ENCODE measurements at regions not wholly inside any gene's neighbourhood (a gene's known extent, or its start where the extent isn't known, plus 50 kb on each side); places are given as distances from the start of the nearest gene placed in this dataset.

GRCh38 chr10:118955531-118955930 is 74.0 kb upstream of the NANOS1 start:
- Mint-ChIP-seq H3K4me1 (peaks cover 0 to 4% (median 0%) of the 10 kb centered on the region in 7 donors), H3K4me3 (no peak overlapping the region), H3K9me3 (peaks cover 0 to 3% (median 0%) of the 10 kb centered on the region in 11 donors), H3K27me3 (peaks cover 0 to 22% (median 13%) of the 10 kb centered on the region in 5 donors), H3K36me3 (no peaks in the 10 kb centered on the region), H3K27ac (no peak overlapping the region)
- H3K9me3 ChIP-seq (ENCODE audit: control insufficient read depth in 2 of 3, low read length in 3 of 3) = no peaks in the 10 kb centered on the region
- ChIA-PET POLR2A (no interaction called here), CTCF (no interaction called here)
- no peaks in the 10 kb centered on the region for H3K27me3 ChIP-seq (ENCODE audit: control insufficient read depth in 2 of 2, insufficient read depth in 2 of 2, low read length in 2 of 2)
- intact Hi-C loops (cut with micrococcal nuclease) = no loop called here
- no peak overlapping the region for H3K4me3 ChIP-seq (ENCODE audit: low read length)
- no peaks in the 10 kb centered on the region for H3K4me1 ChIP-seq (ENCODE audit: control insufficient read depth in 2 of 2, insufficient read depth in 2 of 2, low read length in 2 of 2)
- H3K27ac ChIP-seq (ENCODE audit: low read depth, low read length) = no peak overlapping the region
- H3K36me3 ChIP-seq (ENCODE audit: control insufficient read depth in 2 of 3, insufficient read depth in 3 of 3, low read length in 3 of 3) = no peaks in the 10 kb centered on the region
- DNase-seq (no peak), ATAC-seq (no peak)

- Histone ChIP-seq H3K4me3 (ENCODE audit: low read length) (no peak overlapping the region), H3K27ac (ENCODE audit: low read depth, low read length) (no peak overlapping the region), H3K27me3 (ENCODE audit: control insufficient read depth in 2 of 2, insufficient read depth in 2 of 2, low read length in 2 of 2) (no peaks in the 10 kb centered on the region), H3K36me3 (ENCODE audit: control insufficient read depth in 2 of 3, insufficient read depth in 3 of 3, low read length in 3 of 3) (no peaks in the 10 kb centered on the region), H3K4me1 (ENCODE audit: control insufficient read depth in 2 of 2, insufficient read depth in 2 of 2, low read length in 2 of 2) (no peaks in the 10 kb centered on the region), H3K9me3 (ENCODE audit: control insufficient read depth in 2 of 3, low read length in 3 of 3) (no peaks in the 10 kb centered on the region)
- no peak for DNase-seq
- H3K27ac Mint-ChIP-seq = no peak overlapping the region
- no peaks in the 10 kb centered on the region for H3K36me3 Mint-ChIP-seq
- peaks cover 0 to 19% (median 13%) of the 10 kb centered on the region in 5 donors for H3K27me3 Mint-ChIP-seq
- peaks cover 0 to 4% (median 0%) of the 10 kb centered on the region in 7 donors for H3K4me1 Mint-ChIP-seq
- H3K9me3 Mint-ChIP-seq = peaks cover 0 to 4% (median 0%) of the 10 kb centered on the region in 11 donors
- ATAC-seq = no peak
- ChIA-PET CTCF (no interaction called here), POLR2A (no interaction called here)
- H3K4me3 Mint-ChIP-seq = no peak overlapping the region
- intact Hi-C loops (cut with micrococcal nuclease) = no loop called here
Measured at GRCh38 chr10:118955951-118956801, 73.3 kb upstream of the NANOS1 start.

GRCh38 chr10:118956802-118957442 is 72.6 kb upstream of the NANOS1 start:
- no peak overlapping the region for H3K4me3 ChIP-seq (ENCODE audit: low read length)
- H3K27ac Mint-ChIP-seq = no peak overlapping the region
- H3K27me3 ChIP-seq (ENCODE audit: control insufficient read depth in 2 of 2, insufficient read depth in 2 of 2, low read length in 2 of 2) = no peaks in the 10 kb centered on the region
- CTCF ChIA-PET = no interaction called here
- DNase-seq (no peak), ATAC-seq (no peak)
- H3K36me3 Mint-ChIP-seq = no peaks in the 10 kb centered on the region
- no peak overlapping the region for H3K4me3 Mint-ChIP-seq
- no peak overlapping the region for H3K27ac ChIP-seq (ENCODE audit: low read depth, low read length)
- H3K4me1 ChIP-seq (ENCODE audit: control insufficient read depth in 2 of 2, insufficient read depth in 2 of 2, low read length in 2 of 2) = no peaks in the 10 kb centered on the region
- H3K27me3 Mint-ChIP-seq = peaks cover 0 to 16% (median 13%) of the 10 kb centered on the region in 5 donors
- H3K9me3 ChIP-seq (ENCODE audit: control insufficient read depth in 2 of 3, low read length in 3 of 3) = no peaks in the 10 kb centered on the region
- H3K9me3 Mint-ChIP-seq = peaks cover 0 to 4% (median 0%) of the 10 kb centered on the region in 11 donors
- peaks cover 0 to 4% (median 0%) of the 10 kb centered on the region in 7 donors for H3K4me1 Mint-ChIP-seq
- POLR2A ChIA-PET = no interaction called here
- no peaks in the 10 kb centered on the region for H3K36me3 ChIP-seq (ENCODE audit: control insufficient read depth in 2 of 3, insufficient read depth in 3 of 3, low read length in 3 of 3)
- intact Hi-C loops (cut with micrococcal nuclease) = no loop called here

- Histone ChIP-seq H3K4me3 (ENCODE audit: low read length) (no peak overlapping the region), H3K27me3 (ENCODE audit: control insufficient read depth in 2 of 2, insufficient read depth in 2 of 2, low read length in 2 of 2) (no peaks in the 10 kb centered on the region), H3K4me1 (ENCODE audit: control insufficient read depth in 2 of 2, insufficient read depth in 2 of 2, low read length in 2 of 2) (no peaks in the 10 kb centered on the region), H3K9me3 (ENCODE audit: control insufficient read depth in 2 of 3, low read length in 3 of 3) (no peaks in the 10 kb centered on the region), H3K27ac (ENCODE audit: low read depth, low read length) (no peak overlapping the region), H3K36me3 (ENCODE audit: control insufficient read depth in 2 of 3, insufficient read depth in 3 of 3, low read length in 3 of 3) (no peaks in the 10 kb centered on the region)
- H3K27me3 Mint-ChIP-seq = peaks cover 0 to 16% (median 13%) of the 10 kb centered on the region in 5 donors
- H3K36me3 Mint-ChIP-seq = no peaks in the 10 kb centered on the region
- CTCF ChIA-PET = no interaction called here
- DNase-seq (no peak), ATAC-seq (no peak)
- intact Hi-C loops (cut with micrococcal nuclease) = no loop called here
- H3K9me3 Mint-ChIP-seq = peaks cover 0 to 4% (median 0%) of the 10 kb centered on the region in 11 donors
- H3K4me1 Mint-ChIP-seq = peaks cover 0 to 4% (median 0%) of the 10 kb centered on the region in 7 donors
- POLR2A ChIA-PET = no interaction called here
- no peak overlapping the region for H3K27ac Mint-ChIP-seq
- no peak overlapping the region for H3K4me3 Mint-ChIP-seq
Measured at GRCh38 chr10:118957443-118957825, 72.1 kb upstream of the NANOS1 start.

GRCh38 chr10:118957966-118958365 is 71.5 kb upstream of the NANOS1 start:
- Mint-ChIP-seq H3K4me3 (no peak overlapping the region), H3K4me1 (peaks cover 0 to 4% (median 0%) of the 10 kb centered on the region in 7 donors), H3K27ac (no peak overlapping the region), H3K27me3 (peaks cover 3 to 16% (median 12%) of the 10 kb centered on the region in 5 donors), H3K9me3 (peaks cover 0 to 4% (median 0%) of the 10 kb centered on the region in 11 donors), H3K36me3 (no peaks in the 10 kb centered on the region)
- DNase-seq (no peak), ATAC-seq (no peak)
- POLR2A ChIA-PET = no interaction called here
- no peak overlapping the region for H3K4me3 ChIP-seq (ENCODE audit: low read length)
- no peak overlapping the region for H3K27ac ChIP-seq (ENCODE audit: low read depth, low read length)
- intact Hi-C loops (cut with micrococcal nuclease) = no loop called here
- H3K27me3 ChIP-seq (ENCODE audit: control insufficient read depth in 2 of 2, insufficient read depth in 2 of 2, low read length in 2 of 2) = no peaks in the 10 kb centered on the region
- H3K9me3 ChIP-seq (ENCODE audit: control insufficient read depth in 2 of 3, low read length in 3 of 3) = no peaks in the 10 kb centered on the region
- H3K36me3 ChIP-seq (ENCODE audit: control insufficient read depth in 2 of 3, insufficient read depth in 3 of 3, low read length in 3 of 3) = no peaks in the 10 kb centered on the region
- no peaks in the 10 kb centered on the region for H3K4me1 ChIP-seq (ENCODE audit: control insufficient read depth in 2 of 2, insufficient read depth in 2 of 2, low read length in 2 of 2)
- CTCF ChIA-PET = no interaction called here

- no peak for DNase-seq
- Mint-ChIP-seq H3K27ac (no peak overlapping the region), H3K4me3 (no peak overlapping the region), H3K36me3 (no peaks in the 10 kb centered on the region), H3K4me1 (peaks cover 0 to 4% (median 0%) of the 10 kb centered on the region in 7 donors), H3K27me3 (peaks cover 4 to 14% (median 8%) of the 10 kb centered on the region in 5 donors), H3K9me3 (peaks cover 0 to 4% (median 0%) of the 10 kb centered on the region in 11 donors)
- no peak overlapping the region for H3K27ac ChIP-seq (ENCODE audit: low read depth, low read length)
- H3K4me3 ChIP-seq (ENCODE audit: low read length) = no peak overlapping the region
- intact Hi-C loops (cut with micrococcal nuclease) = no loop called here
- ChIA-PET CTCF (no interaction called here), POLR2A (no interaction called here)
- peaks cover 0 to 3% of the 10 kb centered on the region in 2 donors for H3K27me3 ChIP-seq (ENCODE audit: control insufficient read depth in 2 of 2, insufficient read depth in 2 of 2, low read length in 2 of 2)
- no peaks in the 10 kb centered on the region for H3K4me1 ChIP-seq (ENCODE audit: control insufficient read depth in 2 of 2, insufficient read depth in 2 of 2, low read length in 2 of 2)
- H3K9me3 ChIP-seq (ENCODE audit: control insufficient read depth in 2 of 3, low read length in 3 of 3) = no peaks in the 10 kb centered on the region
- no peak for ATAC-seq
- no peaks in the 10 kb centered on the region for H3K36me3 ChIP-seq (ENCODE audit: control insufficient read depth in 2 of 3, insufficient read depth in 3 of 3, low read length in 3 of 3)
Measured at GRCh38 chr10:118958559-118958958, 71.0 kb upstream of the NANOS1 start.

Data from naive thymus-derived CD4-positive, alpha-beta T cell (primary cell).